B cell (primary cell): ENCODE measurements at regions not wholly inside any gene's neighbourhood (a gene's known extent, or its start where the extent isn't known, plus 50 kb on each side); places are given as distances from the start of the nearest gene placed in this dataset.

Source experiments
- ATAC-seq: fragments of 200-7000 bp; cut with Tn5 transposase; one replicate; pipeline ENCODE4 v1.10.0; 2021; ENCODE audit warnings: low read depth, mild to moderate bottlenecking, moderate number of reproducible peaks, moderate library complexity
- CTCF ChIA-PET: fragments of 350-600 bp; sonication (Branson Sonifier 250); formaldehyde crosslinking; loops from one replicate; lab custom pipeline; 2021; ENCODE audit warnings: antibody characterized with exemption, inconsistent platforms; lab: Charles Lee
- POLR2A ChIA-PET: fragments of 350-600 bp; sonication (Branson Sonifier 250); formaldehyde crosslinking; loops from one replicate; lab custom pipeline; 2021; ENCODE audit warnings: antibody characterized with exemption; lab: Charles Lee
- DNase-seq: peaks from one replicate; pipeline ENCODE4 v3.0.0; 2013
- H2AFZ ChIP-seq: 2 replicates; pipeline ENCODE4 v1.6.1; 2012; ENCODE audit warnings: mild to moderate bottlenecking, low read depth, low read length; ENCODE audit not compliant: insufficient read depth, poor library complexity, severe bottlenecking
- H3K27ac ChIP-seq, 2 donors: 1 replicate in 1 of 2; 2 replicates in 1 of 2; pipeline ENCODE4 v1.5.1; 2012 to 2013; ENCODE audit warnings: low read length in 2 of 2, mild to moderate bottlenecking in 2 of 2, moderate library complexity in 1 of 2
- H3K27me3 ChIP-seq, 4 experiments: fragments of 200-600 bp in 1 of 4; sonication (generic) in 1 of 4; replicated peaks in 1 of 4; 1 replicate in 2 of 4; 2 replicates in 2 of 4; pipeline versions ENCODE4 v1.6.1 to v1.7.0; 2013 to 2016; ENCODE audit warnings: low read length in 3 of 4, mild to moderate bottlenecking in 2 of 4, mixed read lengths in 1 of 4, moderate library complexity in 1 of 4; ENCODE audit not compliant: insufficient read depth in 4 of 4, control insufficient read depth in 3 of 4; ENCODE audit errors: control extremely low read depth in 1 of 4
- H3K36me3 ChIP-seq, 2 experiments: replicated peaks in 1 of 2; 1 replicate in 1 of 2; 2 replicates in 1 of 2; pipeline versions ENCODE4 v1.6.1 to v1.7.1; 2013; ENCODE audit warnings: low read length in 1 of 2; ENCODE audit not compliant: insufficient read depth in 2 of 2, control insufficient read depth in 1 of 2; ENCODE audit errors: control extremely low read depth in 1 of 2, extremely low read depth in 1 of 2
- H3K4me1 ChIP-seq, 2 donors: fragments of 200-600 bp in 1 of 2; sonication (generic) in 1 of 2; 1 replicate in 1 of 2; 2 replicates in 1 of 2; pipeline versions ENCODE4 v1.5.1 to v1.6.1; 2013 to 2017; ENCODE audit warnings: low read length in 2 of 2; ENCODE audit not compliant: control insufficient read depth in 2 of 2, insufficient read depth in 2 of 2
- H3K4me2 ChIP-seq: replicated peaks from 2 replicates; pipeline ENCODE3; 2012; ENCODE audit warnings: mild to moderate bottlenecking, low read depth, low read length; ENCODE audit not compliant: poor library complexity, severe bottlenecking
- H3K4me3 ChIP-seq, 5 experiments: fragments of 200-600 bp in 1 of 5; sonication (generic) in 1 of 5; 1 replicate in 3 of 5; 2 replicates in 2 of 5; pipeline versions ENCODE4 v1.5.1 to v1.7.0; 2011 to 2016; ENCODE audit warnings: low read length in 4 of 5, mild to moderate bottlenecking in 4 of 5, low read depth in 2 of 5, control low read depth in 1 of 5, moderate library complexity in 1 of 5; ENCODE audit not compliant: insufficient read depth in 1 of 5; ENCODE audit errors: control extremely low read depth in 1 of 5, extremely low read depth in 1 of 5
- H3K79me2 ChIP-seq: fragments of 200-600 bp; sonication (generic); one replicate; pipeline ENCODE4 v1.6.0; 2016; ENCODE audit warnings: low read length; ENCODE audit not compliant: control insufficient read depth, insufficient read depth
- H3K9ac ChIP-seq: fragments of 200-600 bp; sonication (generic); 2 replicates; pipeline ENCODE4 v1.6.1; 2017; ENCODE audit warnings: mild to moderate bottlenecking, low read length, moderate library complexity
- H3K9me3 ChIP-seq, 3 donors: one replicate each; pipeline versions ENCODE4 v1.6.1 to v1.7.1; 2013; ENCODE audit warnings: low read length in 2 of 3; ENCODE audit not compliant: control insufficient read depth in 2 of 3, insufficient read depth in 1 of 3; ENCODE audit errors: control extremely low read depth in 1 of 3
- H4K20me1 ChIP-seq: 2 replicates; pipeline ENCODE4 v1.6.0; 2012; ENCODE audit warnings: mild to moderate bottlenecking, low read length; ENCODE audit not compliant: insufficient read depth, control insufficient read depth, poor library complexity, severe bottlenecking
- H3K27ac Mint-ChIP-seq: one replicate; pipeline ENCODE4 v1.8.0; 2021; ENCODE audit warnings: mixed read lengths
- H3K27me3 Mint-ChIP-seq: one replicate; pipeline ENCODE4 v1.8.0; 2021; ENCODE audit warnings: mixed read lengths
- H3K4me1 Mint-ChIP-seq: one replicate; pipeline ENCODE4 v1.8.0; 2021; ENCODE audit warnings: mixed read lengths
- H3K4me3 Mint-ChIP-seq: one replicate; pipeline ENCODE4 v1.8.0; 2021; ENCODE audit warnings: mixed read lengths
- H3K9me3 Mint-ChIP-seq: one replicate; pipeline ENCODE4 v1.8.0; 2022; ENCODE audit warnings: mixed read lengths; ENCODE audit not compliant: insufficient read depth
- EZH2 ChIP-seq: IDR thresholded peaks from 2 replicates; pipeline ENCODE4 v1.6.1; 2012; ENCODE audit warnings: borderline replicate concordance, low read depth, mild to moderate bottlenecking, moderate library complexity, low read length; ENCODE audit not compliant: insufficient read depth, poor library complexity, severe bottlenecking
- WGBS: methylation state at CpG from one replicate; pipeline ENCODE4 v1.1.5; 2013; ENCODE audit warnings: missing lambda C conversion rate; ENCODE audit not compliant: insufficient coverage; 5-methylcytosine and 5-hydroxymethylcytosine counted together
- intact Hi-C: fragments of 100-400 bp; cut with micrococcal nuclease; formaldehyde crosslinking; loops from one replicate; pipeline ENCODE4 v1.10.0; 2022
- TF ChIP-seq, protein P1 (sequence below): fragments of 200-600 bp; IDR thresholded peaks from one replicate; pipeline ENCODE4 v1.8.0; 2022; ENCODE audit warnings: antibody characterized with exemption, mild to moderate bottlenecking

DNA sequence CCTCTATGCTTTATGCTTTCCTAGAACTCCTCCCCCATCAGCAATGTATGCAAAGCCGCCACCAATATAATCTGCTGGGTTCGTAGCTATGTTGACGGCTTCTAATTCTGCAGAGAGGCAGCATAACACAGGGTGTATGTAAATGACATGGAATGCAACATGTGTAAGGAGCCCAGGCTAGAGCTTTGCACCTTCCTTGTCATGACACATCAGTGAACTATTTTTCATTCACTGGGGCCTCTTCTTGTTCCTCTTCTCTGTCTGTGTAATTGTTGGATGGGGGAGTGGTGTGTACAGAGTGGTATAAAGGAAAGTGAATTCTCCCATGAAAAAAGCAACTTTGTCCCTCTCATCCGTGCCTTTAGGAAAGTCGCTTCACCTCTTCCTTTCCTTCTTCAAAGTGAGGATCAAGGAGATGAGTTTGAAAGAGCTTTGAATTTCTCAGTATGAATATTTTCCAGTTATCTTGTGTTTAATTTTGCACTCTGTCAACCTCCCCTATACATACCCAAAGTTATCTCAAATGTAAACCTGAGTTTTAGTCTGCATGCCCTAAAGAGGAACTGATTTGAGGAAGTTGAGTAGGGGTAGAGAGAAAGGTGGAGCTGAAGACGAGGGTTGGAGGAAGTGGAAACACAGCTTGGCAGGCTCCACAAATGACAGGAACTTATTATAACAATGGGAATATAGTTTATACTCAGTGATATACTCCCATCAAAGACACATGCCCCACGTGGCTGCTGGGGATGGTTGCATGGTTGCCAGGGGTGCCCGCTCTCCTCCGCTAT, 74.9 kb upstream of the ARL4C start:
- Histone ChIP-seq H3K27me3 (no peaks in the 10 kb centered on the region), H2AFZ (no peak overlapping the region), H3K9me3 (peaks cover 0 to 6% (median 1%) of the 10 kb centered on the region in 3 donors), H3K79me2 (no peaks in the 10 kb centered on the region), H3K27ac (peak overlapping the region; percentile 43 to 67), H3K4me1 (peaks cover 55 to 69% of the 10 kb centered on the region in 2 donors), H4K20me1 (no peaks in the 10 kb centered on the region), H3K4me2 (peak overlapping the region; percentile 52), H3K4me3 (peak overlapping the region in 2 of 5 experiments; percentile 10 to 26), H3K36me3 (no peaks in the 10 kb centered on the region), H3K9ac (peak overlapping the region; percentile 9)
- ChIA-PET POLR2A (no interaction called here), CTCF (interaction anchor here (0.6 to 1.4 kb wide), 5 partner anchors 10 to 27 kb away, joined by 3 to 4 read pairs (median 4); no protein-coding TSS in a partner anchor)
- DNase-seq (peak; percentile 73), ATAC-seq (peak; percentile 90)
- Mint-ChIP-seq H3K27ac (peak overlapping the region; percentile 84), H3K27me3 (no peaks in the 10 kb centered on the region), H3K4me3 (peak overlapping the region; percentile 71), H3K4me1 (peaks cover 72% of the 10 kb centered on the region), H3K9me3 (no peaks in the 10 kb centered on the region)
- no peak for TF ChIP-seq EZH2
- TF ChIP-seq, protein P1, sequence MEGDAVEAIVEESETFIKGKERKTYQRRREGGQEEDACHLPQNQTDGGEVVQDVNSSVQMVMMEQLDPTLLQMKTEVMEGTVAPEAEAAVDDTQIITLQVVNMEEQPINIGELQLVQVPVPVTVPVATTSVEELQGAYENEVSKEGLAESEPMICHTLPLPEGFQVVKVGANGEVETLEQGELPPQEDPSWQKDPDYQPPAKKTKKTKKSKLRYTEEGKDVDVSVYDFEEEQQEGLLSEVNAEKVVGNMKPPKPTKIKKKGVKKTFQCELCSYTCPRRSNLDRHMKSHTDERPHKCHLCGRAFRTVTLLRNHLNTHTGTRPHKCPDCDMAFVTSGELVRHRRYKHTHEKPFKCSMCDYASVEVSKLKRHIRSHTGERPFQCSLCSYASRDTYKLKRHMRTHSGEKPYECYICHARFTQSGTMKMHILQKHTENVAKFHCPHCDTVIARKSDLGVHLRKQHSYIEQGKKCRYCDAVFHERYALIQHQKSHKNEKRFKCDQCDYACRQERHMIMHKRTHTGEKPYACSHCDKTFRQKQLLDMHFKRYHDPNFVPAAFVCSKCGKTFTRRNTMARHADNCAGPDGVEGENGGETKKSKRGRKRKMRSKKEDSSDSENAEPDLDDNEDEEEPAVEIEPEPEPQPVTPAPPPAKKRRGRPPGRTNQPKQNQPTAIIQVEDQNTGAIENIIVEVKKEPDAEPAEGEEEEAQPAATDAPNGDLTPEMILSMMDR: no peak
- 17% methylated on average over 5 of the region's 9 CpGs for WGBS
- intact Hi-C loops: loop anchor here (5.0 kb wide), 1 partner anchor 475 kb away; no protein-coding TSS in a partner anchor

DNA sequence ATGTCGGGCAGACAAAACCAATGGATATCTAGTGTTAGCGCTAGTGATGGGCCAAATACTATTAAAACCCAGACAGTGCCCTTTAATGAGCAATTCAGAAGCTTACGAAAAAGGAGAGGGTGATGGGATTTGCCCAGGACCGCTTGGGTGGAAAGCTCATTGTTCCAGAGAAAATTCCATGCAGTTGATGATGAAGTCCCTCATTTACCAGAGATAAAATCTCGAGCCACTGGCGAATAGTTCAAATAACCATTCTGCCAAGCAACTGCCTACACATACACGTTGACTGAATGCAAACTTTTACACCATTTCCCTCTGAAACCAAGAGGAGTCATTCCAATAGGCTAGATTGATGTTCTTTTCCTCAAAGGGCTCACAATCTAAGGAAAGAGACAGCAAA, 73.6 kb upstream of the ARL4C start:
- H3K4me1 Mint-ChIP-seq: peaks cover 76% of the 10 kb centered on the region
- peak overlapping the region; percentile 71 for H3K4me3 Mint-ChIP-seq
- Histone ChIP-seq H3K9ac (peak overlapping the region; percentile 9), H3K36me3 (no peaks in the 10 kb centered on the region), H3K27me3 (no peaks in the 10 kb centered on the region), H3K79me2 (no peaks in the 10 kb centered on the region), H3K27ac (peak overlapping the region; percentile 56 to 67), H3K4me2 (peak overlapping the region; percentile 52), H3K4me1 (peaks cover 64 to 75% of the 10 kb centered on the region in 2 donors), H2AFZ (no peak overlapping the region), H3K9me3 (peaks cover 0 to 6% (median 0%) of the 10 kb centered on the region in 3 donors), H4K20me1 (no peaks in the 10 kb centered on the region), H3K4me3 (no peak overlapping the region)
- 40% methylated on average over 1 of the region's 7 CpGs for WGBS
- peak overlapping the region; percentile 84 for H3K27ac Mint-ChIP-seq
- no peak for TF ChIP-seq EZH2
- TF ChIP-seq, protein P1: no peak
- no peaks in the 10 kb centered on the region for H3K27me3 Mint-ChIP-seq
- CTCF ChIA-PET: no interaction called here
- DNase-seq (no peak), ATAC-seq (no peak)
- intact Hi-C loops: loop anchor here (5.0 kb wide), 1 partner anchor 477 kb away; no protein-coding TSS in a partner anchor
- POLR2A ChIA-PET: no interaction called here
- H3K9me3 Mint-ChIP-seq: no peaks in the 10 kb centered on the region
